Activated naive CD8-positive, alpha-beta T cell treated with anti-CD3 and anti-CD28 coated beads, Interleukin-2, amount 50 U/mL, for 24 hours (primary cell): ENCODE measurements at regions not wholly inside any gene's neighbourhood (a gene's known extent, or its start where the extent isn't known, plus 50 kb on each side); places are given as distances from the start of the nearest gene placed in this dataset.

Source experiments
- ATAC-seq: fragments of 150-1000 bp; cut with Tn5 transposase; one replicate; pipeline ENCODE4 v1.10.0; 2021
- DNase-seq: peaks from one replicate; pipeline ENCODE4 v3.0.0; 2021
- H3K27ac Mint-ChIP-seq: one replicate; pipeline ENCODE4 v1.8.0; 2021; ENCODE audit warnings: mild to moderate bottlenecking, mixed read lengths
- H3K27me3 Mint-ChIP-seq: one replicate; pipeline ENCODE4 v1.8.0; 2021; ENCODE audit warnings: mixed read lengths
- H3K36me3 Mint-ChIP-seq: one replicate; pipeline ENCODE4 v1.8.0; 2021; ENCODE audit warnings: low read depth, mixed read lengths
- H3K4me1 Mint-ChIP-seq: one replicate; pipeline ENCODE4 v1.8.0; 2021; ENCODE audit warnings: mixed read lengths
- H3K4me3 Mint-ChIP-seq: one replicate; pipeline ENCODE4 v1.8.0; 2021; ENCODE audit warnings: mild to moderate bottlenecking, moderate library complexity, mixed read lengths
- H3K9me3 Mint-ChIP-seq: one replicate; pipeline ENCODE4 v1.8.0; 2021; ENCODE audit warnings: mixed read lengths

- Mint-ChIP-seq H3K27me3 (peaks cover 9% of the 10 kb centered on the region), H3K4me3 (no peak overlapping the region), H3K9me3 (no peaks in the 10 kb centered on the region), H3K27ac (no peak overlapping the region), H3K4me1 (no peaks in the 10 kb centered on the region), H3K36me3 (no peaks in the 10 kb centered on the region)
- ATAC-seq (no peak), DNase-seq (no peak)
Observed at GRCh38 chr1:55571767-55572166, 356.6 kb upstream of the USP24 start.

GRCh38 chr1:55569417-55569816, 354.3 kb upstream of the USP24 start:
- Mint-ChIP-seq H3K4me3 (no peak overlapping the region), H3K36me3 (no peaks in the 10 kb centered on the region), H3K4me1 (no peaks in the 10 kb centered on the region), H3K9me3 (no peaks in the 10 kb centered on the region), H3K27me3 (peaks cover 6% of the 10 kb centered on the region), H3K27ac (no peak overlapping the region)
- no peak for ATAC-seq
- DNase-seq, result no peak

GRCh38 chr1:55568732-55569131, 353.6 kb upstream of the USP24 start:
- no peaks in the 10 kb centered on the region for H3K4me1 Mint-ChIP-seq
- ATAC-seq, result no peak

GRCh38 chr1:55560266-55560665, 345.1 kb upstream of the USP24 start:
- Mint-ChIP-seq H3K36me3 (no peaks in the 10 kb centered on the region), H3K27ac (no peak overlapping the region), H3K27me3 (no peaks in the 10 kb centered on the region), H3K4me3 (no peak overlapping the region), H3K4me1 (no peaks in the 10 kb centered on the region), H3K9me3 (peaks cover 3% of the 10 kb centered on the region)
- ATAC-seq (no peak), DNase-seq (no peak)

More at GRCh38 chr1:55568732-55569131, 353.6 kb upstream of the USP24 start:
- Mint-ChIP-seq H3K27me3 (peaks cover 6% of the 10 kb centered on the region), H3K4me3 (no peak overlapping the region), H3K27ac (no peak overlapping the region), H3K36me3 (no peaks in the 10 kb centered on the region), H3K9me3 (no peaks in the 10 kb centered on the region)
- DNase-seq, result no peak

DNA sequence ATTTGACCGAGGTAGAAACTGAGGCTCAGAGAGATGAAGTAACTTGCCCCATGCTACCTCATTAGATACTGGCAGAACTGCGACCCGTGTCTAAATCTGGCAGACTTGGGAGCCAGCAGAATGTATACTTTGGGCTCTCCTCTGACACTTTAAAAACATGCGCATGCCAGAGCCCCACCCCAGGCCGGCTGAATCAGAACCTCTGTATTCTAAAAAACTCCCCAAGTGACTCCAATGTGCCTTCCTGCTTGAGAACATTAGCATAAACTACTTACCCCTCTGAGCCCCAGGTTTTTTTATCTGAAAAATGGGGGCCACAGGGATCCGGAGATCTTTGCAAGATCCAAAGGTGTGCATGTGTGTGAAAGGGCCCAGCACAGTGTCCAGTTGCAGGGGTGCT, 344.7 kb upstream of the USP24 start:
- H3K27ac Mint-ChIP-seq, result no peak overlapping the region
- ATAC-seq, result no peak
- H3K27me3 Mint-ChIP-seq, result no peaks in the 10 kb centered on the region
- peaks cover 3% of the 10 kb centered on the region for H3K9me3 Mint-ChIP-seq
- H3K4me3 Mint-ChIP-seq, result no peak overlapping the region
- DNase-seq, result no peak
- no peaks in the 10 kb centered on the region for H3K36me3 Mint-ChIP-seq
- no peaks in the 10 kb centered on the region for H3K4me1 Mint-ChIP-seq

DNA sequence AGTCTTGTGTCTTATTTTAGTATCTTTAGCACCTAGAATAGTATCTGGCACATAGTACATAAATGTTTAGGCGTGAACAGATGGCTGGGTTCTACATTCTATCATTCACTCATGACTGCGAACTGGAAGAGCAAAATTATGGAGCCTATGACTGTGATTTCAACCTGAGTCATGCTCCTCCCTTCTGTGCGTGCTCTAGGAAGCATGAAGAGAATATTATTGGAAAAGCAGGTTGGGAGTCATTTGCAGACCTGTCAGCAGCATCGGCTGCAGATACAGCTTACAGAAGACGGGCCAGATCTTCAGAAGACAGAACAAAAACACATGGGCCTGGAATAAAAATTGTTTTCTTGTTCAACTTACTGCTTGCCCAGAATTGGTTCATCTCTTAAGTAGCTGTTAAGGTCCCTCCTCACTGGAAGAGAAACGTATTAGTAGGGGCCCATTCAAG, 344.0 kb upstream of the USP24 start:
- Mint-ChIP-seq H3K36me3 (no peaks in the 10 kb centered on the region), H3K27ac (no peak overlapping the region), H3K4me1 (no peaks in the 10 kb centered on the region), H3K9me3 (peaks cover 3% of the 10 kb centered on the region), H3K27me3 (no peaks in the 10 kb centered on the region), H3K4me3 (no peak overlapping the region)
- no peak for ATAC-seq
- DNase-seq, result no peak

DNA sequence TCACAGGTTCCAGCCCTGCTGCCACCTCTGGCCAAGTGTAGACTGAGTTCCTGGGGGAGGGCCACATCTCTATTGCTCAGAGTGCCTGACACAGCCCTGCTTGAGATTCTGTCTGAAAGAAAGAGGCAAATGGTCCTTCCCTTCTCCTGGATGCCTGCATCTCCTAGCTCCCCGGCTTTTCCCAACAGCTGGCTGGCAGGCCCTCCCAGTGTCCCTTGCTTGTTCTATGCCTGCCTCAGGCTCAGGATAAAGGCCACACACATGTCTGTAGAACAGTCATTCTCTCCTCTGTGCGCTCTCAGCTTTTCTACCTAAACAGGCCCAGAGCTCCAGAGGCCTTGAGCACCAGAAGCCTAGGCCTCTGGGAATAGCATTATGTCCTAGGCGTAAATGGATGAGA, 343.4 kb upstream of the USP24 start:
- Mint-ChIP-seq H3K4me3 (no peak overlapping the region), H3K4me1 (no peaks in the 10 kb centered on the region), H3K9me3 (peaks cover 3% of the 10 kb centered on the region), H3K27ac (no peak overlapping the region), H3K27me3 (no peaks in the 10 kb centered on the region), H3K36me3 (no peaks in the 10 kb centered on the region)
- DNase-seq (no peak), ATAC-seq (no peak)

GRCh38 chr1:55555956-55556725, 341.0 kb upstream of the USP24 start:
- DNase-seq (no peak), ATAC-seq (no peak)
- Mint-ChIP-seq H3K4me3 (no peak overlapping the region), H3K27ac (no peak overlapping the region), H3K27me3 (no peaks in the 10 kb centered on the region), H3K4me1 (no peaks in the 10 kb centered on the region), H3K36me3 (no peaks in the 10 kb centered on the region), H3K9me3 (no peaks in the 10 kb centered on the region)

- no peaks in the 10 kb centered on the region for H3K36me3 Mint-ChIP-seq
- H3K27ac Mint-ChIP-seq, result no peak overlapping the region
- no peaks in the 10 kb centered on the region for H3K9me3 Mint-ChIP-seq
- H3K4me3 Mint-ChIP-seq, result no peak overlapping the region
- no peak for ATAC-seq
- DNase-seq, result no peak
- H3K27me3 Mint-ChIP-seq, result peaks cover 2% of the 10 kb centered on the region
- H3K4me1 Mint-ChIP-seq, result no peaks in the 10 kb centered on the region
Observed at GRCh38 chr1:55554611-55555010, 339.4 kb upstream of the USP24 start.

DNA sequence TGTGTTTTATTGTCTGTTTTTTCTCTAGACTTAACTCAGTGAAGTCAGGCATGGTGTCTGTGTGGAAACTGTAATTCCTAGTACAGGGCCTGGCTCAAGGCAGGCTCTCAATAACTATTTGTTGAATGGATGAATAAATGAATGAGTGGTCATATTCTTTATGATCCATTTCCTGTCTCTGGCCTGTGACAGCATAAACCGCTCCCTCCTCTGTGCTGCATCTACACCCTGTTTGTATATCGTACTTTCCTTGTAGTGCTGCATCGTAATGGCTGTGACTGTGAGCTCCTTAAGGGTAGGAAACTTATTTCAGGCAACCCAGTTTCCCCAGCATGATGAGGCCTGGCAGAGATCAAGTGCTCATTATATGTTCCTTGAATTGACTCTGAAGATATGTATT, 337.5 kb upstream of the USP24 start:
- Mint-ChIP-seq H3K4me1 (no peaks in the 10 kb centered on the region), H3K36me3 (no peaks in the 10 kb centered on the region), H3K27me3 (peaks cover 2% of the 10 kb centered on the region), H3K27ac (no peak overlapping the region), H3K4me3 (no peak overlapping the region), H3K9me3 (no peaks in the 10 kb centered on the region)
- no peak for DNase-seq
- ATAC-seq, result no peak

GRCh38 chr1:55547405-55547804, 332.2 kb upstream of the USP24 start:
- H3K36me3 Mint-ChIP-seq, result no peaks in the 10 kb centered on the region
- ATAC-seq (no peak), DNase-seq (no peak)
- H3K4me3 Mint-ChIP-seq, result no peak overlapping the region
- no peaks in the 10 kb centered on the region for H3K9me3 Mint-ChIP-seq
- no peaks in the 10 kb centered on the region for H3K4me1 Mint-ChIP-seq
- H3K27me3 Mint-ChIP-seq, result peaks cover 7% of the 10 kb centered on the region
- no peak overlapping the region for H3K27ac Mint-ChIP-seq

- no peak for DNase-seq
- no peaks in the 10 kb centered on the region for H3K9me3 Mint-ChIP-seq
Observed at GRCh38 chr1:55546553-55546952, 331.4 kb upstream of the USP24 start.

GRCh38 chr1:55544826-55545225, 329.7 kb upstream of the USP24 start:
- H3K4me3 Mint-ChIP-seq, result no peak overlapping the region
- H3K4me1 Mint-ChIP-seq, result no peaks in the 10 kb centered on the region
- no peaks in the 10 kb centered on the region for H3K9me3 Mint-ChIP-seq
- H3K27me3 Mint-ChIP-seq, result peaks cover 5% of the 10 kb centered on the region
- ATAC-seq (no peak), DNase-seq (no peak)
- H3K27ac Mint-ChIP-seq, result no peak overlapping the region
- no peaks in the 10 kb centered on the region for H3K36me3 Mint-ChIP-seq

More at GRCh38 chr1:55546553-55546952, 331.4 kb upstream of the USP24 start:
- H3K27me3 Mint-ChIP-seq, result peaks cover 7% of the 10 kb centered on the region
- ATAC-seq, result no peak
- H3K27ac Mint-ChIP-seq, result no peak overlapping the region
- H3K4me1 Mint-ChIP-seq, result no peaks in the 10 kb centered on the region
- no peak overlapping the region for H3K4me3 Mint-ChIP-seq
- no peaks in the 10 kb centered on the region for H3K36me3 Mint-ChIP-seq

GRCh38 chr1:55542901-55543504, 327.8 kb upstream of the USP24 start:
- Mint-ChIP-seq H3K4me3 (no peak overlapping the region), H3K9me3 (no peaks in the 10 kb centered on the region), H3K36me3 (no peaks in the 10 kb centered on the region), H3K4me1 (no peaks in the 10 kb centered on the region), H3K27ac (no peak overlapping the region), H3K27me3 (peaks cover 5% of the 10 kb centered on the region)
- ATAC-seq, result no peak
- no peak for DNase-seq

- Mint-ChIP-seq H3K4me3 (no peak overlapping the region), H3K27ac (no peak overlapping the region), H3K4me1 (no peaks in the 10 kb centered on the region), H3K9me3 (no peaks in the 10 kb centered on the region), H3K27me3 (peaks cover 5% of the 10 kb centered on the region), H3K36me3 (no peaks in the 10 kb centered on the region)
- ATAC-seq (no peak), DNase-seq (no peak)
Observed at GRCh38 chr1:55541296-55541695, 326.1 kb upstream of the USP24 start.
